Uterus (tissue), 3 donors: ENCODE measurements at regions not wholly inside any gene's neighbourhood (a gene's known extent, or its start where the extent isn't known, plus 50 kb on each side); places are given as distances from the start of the nearest gene placed in this dataset.

Experiments
- DNase-seq, 2 donors: peaks; one replicate each; pipeline ENCODE4 v3.0.0-alpha.2; 2019 to 2020
- H3K27ac ChIP-seq, 2 donors: fragments of 200-600 bp; sonication (generic); 1 replicate in 1 of 2; 2 replicates in 1 of 2; pipeline ENCODE4 v1.5.1; 2016 to 2018
- H3K27me3 ChIP-seq, 2 donors: fragments of 200-600 bp; sonication (generic); one replicate each; pipeline ENCODE4 v1.5.1; 2018 to 2019; ENCODE audit warnings: control low read depth in 1 of 2
- H3K36me3 ChIP-seq, 2 donors: fragments of 200-600 bp; sonication (generic); one replicate each; pipeline ENCODE4 v1.5.1; 2019; ENCODE audit warnings: control low read depth in 1 of 2
- H3K4me1 ChIP-seq, 2 donors: fragments of 200-600 bp; sonication (generic); one replicate each; pipeline ENCODE4 v1.5.1; 2018 to 2019; ENCODE audit warnings: control low read depth in 1 of 2
- H3K4me3 ChIP-seq, 2 donors: fragments of 200-600 bp; sonication (generic); 1 replicate in 1 of 2; 2 replicates in 1 of 2; pipeline ENCODE4 v1.5.1; 2018 to 2019; ENCODE audit warnings: mild to moderate bottlenecking in 1 of 2
- H3K9me3 ChIP-seq, 2 donors: fragments of 200-600 bp; sonication (generic); one replicate each; pipeline ENCODE4 v1.5.1; 2019; ENCODE audit warnings: control low read depth in 1 of 2
- POLR2A ChIP-seq, 2 donors: fragments of 450-650 bp; IDR thresholded peaks; one replicate each; pipeline ENCODE4 v1.6.1; 2016; ENCODE audit warnings: antibody characterized with exemption in 2 of 2, mild to moderate bottlenecking in 1 of 2, moderate library complexity in 1 of 2
- intact Hi-C: fragments of 100-400 bp; cut with DNase I; formaldehyde crosslinking; loops from one replicate; pipeline ENCODE4 v1.15.1; 2023; ENCODE audit warnings: low total_unique reads
- TF ChIP-seq, protein P1 (sequence below), 4 experiments: fragments of 200-600 bp in 2 of 4; fragments of 450-650 bp in 2 of 4; sonication (generic) in 2 of 4; IDR thresholded peaks; one replicate each; pipeline ENCODE4 v1.5.1; 2016 to 2019; ENCODE audit warnings: antibody characterized with exemption in 4 of 4, mild to moderate bottlenecking in 2 of 4, moderate library complexity in 1 of 4
- donor health status: DM: yes; HTN: yes; CAD: no.

DNA sequence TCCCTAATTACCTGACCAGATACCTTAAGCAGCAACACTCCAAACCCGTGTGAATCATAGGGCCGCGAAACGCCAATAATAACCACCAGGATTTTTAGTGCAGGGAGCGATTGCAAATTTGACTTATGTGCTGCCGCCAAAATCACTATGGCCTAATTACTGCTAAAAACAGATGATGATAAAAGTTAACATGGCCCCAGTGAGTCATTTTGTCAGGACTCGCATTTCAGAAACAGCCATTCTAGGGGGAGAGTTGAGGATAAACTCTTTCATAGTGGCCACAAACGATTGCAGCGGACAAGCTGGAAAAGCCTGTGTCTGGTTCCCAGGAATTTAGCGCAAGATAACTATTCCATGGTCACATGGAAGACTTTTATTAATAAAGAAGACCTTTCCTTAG, 103.4 kb downstream of the HLX start:
- TF ChIP-seq POLR2A (IDR thresholded peaks at IDR 0.05) = no peak
- TF ChIP-seq, protein P1, sequence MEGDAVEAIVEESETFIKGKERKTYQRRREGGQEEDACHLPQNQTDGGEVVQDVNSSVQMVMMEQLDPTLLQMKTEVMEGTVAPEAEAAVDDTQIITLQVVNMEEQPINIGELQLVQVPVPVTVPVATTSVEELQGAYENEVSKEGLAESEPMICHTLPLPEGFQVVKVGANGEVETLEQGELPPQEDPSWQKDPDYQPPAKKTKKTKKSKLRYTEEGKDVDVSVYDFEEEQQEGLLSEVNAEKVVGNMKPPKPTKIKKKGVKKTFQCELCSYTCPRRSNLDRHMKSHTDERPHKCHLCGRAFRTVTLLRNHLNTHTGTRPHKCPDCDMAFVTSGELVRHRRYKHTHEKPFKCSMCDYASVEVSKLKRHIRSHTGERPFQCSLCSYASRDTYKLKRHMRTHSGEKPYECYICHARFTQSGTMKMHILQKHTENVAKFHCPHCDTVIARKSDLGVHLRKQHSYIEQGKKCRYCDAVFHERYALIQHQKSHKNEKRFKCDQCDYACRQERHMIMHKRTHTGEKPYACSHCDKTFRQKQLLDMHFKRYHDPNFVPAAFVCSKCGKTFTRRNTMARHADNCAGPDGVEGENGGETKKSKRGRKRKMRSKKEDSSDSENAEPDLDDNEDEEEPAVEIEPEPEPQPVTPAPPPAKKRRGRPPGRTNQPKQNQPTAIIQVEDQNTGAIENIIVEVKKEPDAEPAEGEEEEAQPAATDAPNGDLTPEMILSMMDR (IDR thresholded peaks at IDR 0.05) = no peak
- Histone ChIP-seq H3K9me3 (no peaks in the 10 kb centered on the region), H3K4me3 (no peak overlapping the region), H3K4me1 (no peaks in the 10 kb centered on the region), H3K27ac (no peak overlapping the region), H3K27me3 (peaks cover 0 to 11% of the 10 kb centered on the region in 2 donors), H3K36me3 (no peaks in the 10 kb centered on the region)
- intact Hi-C loops = no loop called here
- DNase-seq = no peak

DNA sequence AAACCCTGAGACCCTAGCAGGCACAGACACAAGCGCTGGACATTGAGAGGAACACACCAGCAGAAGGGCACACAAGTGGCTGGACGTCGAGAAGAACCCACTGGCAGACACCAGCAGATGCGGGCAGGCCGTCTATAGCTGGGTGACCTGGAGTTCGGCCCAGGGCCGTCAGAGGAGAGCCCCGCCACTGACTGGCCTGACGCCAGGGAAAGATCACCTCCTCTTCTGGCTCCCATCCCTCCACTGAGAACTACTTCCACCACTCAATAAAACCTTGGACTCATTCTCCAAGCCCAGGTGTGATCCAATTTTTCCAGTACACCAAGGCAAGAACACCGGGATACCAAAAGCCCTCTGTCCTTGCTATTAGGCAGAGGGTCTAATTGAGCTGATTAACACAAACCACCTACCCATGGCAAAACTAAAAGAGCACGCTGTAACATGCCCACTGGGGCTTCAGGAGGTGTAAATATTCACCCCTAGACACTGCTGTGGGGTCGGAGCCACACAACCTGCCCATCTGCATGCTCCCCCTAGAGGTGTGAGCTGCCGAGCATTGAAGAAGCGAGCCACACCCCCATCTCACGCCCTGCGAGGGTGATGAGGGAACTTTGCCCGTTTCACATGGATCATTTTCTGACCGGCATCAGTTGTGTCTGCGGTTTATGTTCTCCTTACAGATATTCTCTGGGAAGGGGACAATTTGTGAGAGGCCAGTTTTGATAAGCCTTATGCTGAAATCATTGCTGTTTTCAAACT, 104.8 kb downstream of the HLX start:
- Histone ChIP-seq H3K27ac (no peak overlapping the region), H3K36me3 (no peaks in the 10 kb centered on the region), H3K9me3 (no peaks in the 10 kb centered on the region), H3K4me3 (no peak overlapping the region), H3K27me3 (peaks cover 6 to 19% of the 10 kb centered on the region in 2 donors), H3K4me1 (no peaks in the 10 kb centered on the region)
- TF ChIP-seq POLR2A (IDR thresholded peaks at IDR 0.05) = no peak
- TF ChIP-seq, protein P1 (IDR thresholded peaks at IDR 0.05) = no peak
- intact Hi-C loops = no loop called here
- DNase-seq = no peak

DNA sequence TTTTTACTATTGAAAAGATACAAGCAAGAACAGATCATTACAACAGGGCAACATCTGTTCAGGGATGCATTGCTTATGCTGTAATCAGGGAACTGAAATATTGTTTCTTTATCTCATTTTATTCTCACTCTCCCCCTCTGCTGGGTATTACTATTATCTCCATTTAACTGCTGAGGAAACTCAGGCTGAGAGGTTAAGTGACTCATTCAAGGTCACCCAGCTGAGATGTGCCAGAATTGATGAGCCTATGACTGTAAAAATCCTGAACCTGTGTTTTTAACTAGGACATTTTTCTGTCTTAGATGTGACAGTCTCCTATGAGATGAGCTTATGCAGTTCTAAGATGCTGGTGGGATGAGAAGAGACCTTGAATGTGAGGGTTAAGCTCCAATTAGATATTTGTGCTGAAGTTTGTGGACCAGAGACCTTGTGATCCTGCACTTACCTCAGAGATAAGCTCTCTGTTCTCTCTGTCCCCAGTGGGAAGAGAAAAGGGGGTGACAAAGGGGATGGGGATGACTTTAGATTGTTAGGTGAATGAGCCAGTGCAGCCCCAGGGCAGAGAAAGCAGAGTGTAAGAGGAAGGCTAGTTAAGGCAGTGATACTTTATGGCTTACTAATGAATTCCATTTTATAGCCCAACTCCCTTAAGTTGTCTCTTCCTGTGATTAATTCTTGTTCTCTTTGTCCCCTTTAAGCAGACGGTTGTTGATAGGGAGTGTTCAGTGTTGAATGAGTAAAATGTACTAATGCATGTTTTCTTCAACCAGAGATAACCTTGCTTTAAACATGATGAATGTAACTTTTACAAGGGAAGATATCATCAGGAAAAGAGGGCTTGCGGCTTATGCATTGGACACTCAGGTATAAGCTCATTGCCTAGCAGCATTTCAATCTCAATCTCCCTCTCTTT, 111.4 kb downstream of the HLX start:
- TF ChIP-seq, protein P1 (IDR thresholded peaks at IDR 0.05) = no peak
- TF ChIP-seq POLR2A (IDR thresholded peaks at IDR 0.05) = no peak
- Histone ChIP-seq H3K4me3 (no peak overlapping the region), H3K27ac (no peak overlapping the region), H3K9me3 (no peaks in the 10 kb centered on the region), H3K36me3 (no peaks in the 10 kb centered on the region), H3K27me3 (peaks cover 6 to 22% of the 10 kb centered on the region in 2 donors), H3K4me1 (no peaks in the 10 kb centered on the region)
- DNase-seq = no peak
- intact Hi-C loops = no loop called here

DNA sequence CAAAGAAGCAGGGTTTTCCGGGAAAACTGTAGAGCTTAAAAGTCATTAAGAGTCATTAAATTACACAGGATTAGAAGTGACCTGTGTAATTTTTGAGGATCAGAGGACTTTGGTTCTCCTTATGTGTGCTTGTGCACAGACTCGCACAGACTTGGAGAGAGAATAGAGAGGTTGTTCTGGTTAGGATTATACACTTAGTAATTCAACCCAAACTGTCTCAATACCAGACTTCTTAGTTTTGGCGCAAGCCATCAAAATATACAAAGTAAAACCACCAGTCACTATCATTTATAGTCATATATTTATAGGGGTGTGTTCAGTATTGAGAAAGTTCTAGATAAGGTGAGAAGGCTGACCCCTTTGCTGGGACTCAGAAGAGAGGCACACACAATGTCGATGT, 112.3 kb downstream of the HLX start:
- H3K4me1 ChIP-seq = no peaks in the 10 kb centered on the region
- peaks cover 6 to 22% of the 10 kb centered on the region in 2 donors for H3K27me3 ChIP-seq
- DNase-seq = no peak
- TF ChIP-seq, protein P1 (IDR thresholded peaks at IDR 0.05) = no peak
- no peak for TF ChIP-seq POLR2A (IDR thresholded peaks at IDR 0.05)
- H3K27ac ChIP-seq = no peak overlapping the region
- H3K36me3 ChIP-seq = no peaks in the 10 kb centered on the region
- no peaks in the 10 kb centered on the region for H3K9me3 ChIP-seq
- intact Hi-C loops = no loop called here
- no peak overlapping the region for H3K4me3 ChIP-seq
